ENCODE measurements at regions not wholly inside any gene's neighbourhood (a gene's known extent, or its start where the extent isn't known, plus 50 kb on each side); places are given as distances from the start of the nearest gene placed in this dataset.

DNA sequence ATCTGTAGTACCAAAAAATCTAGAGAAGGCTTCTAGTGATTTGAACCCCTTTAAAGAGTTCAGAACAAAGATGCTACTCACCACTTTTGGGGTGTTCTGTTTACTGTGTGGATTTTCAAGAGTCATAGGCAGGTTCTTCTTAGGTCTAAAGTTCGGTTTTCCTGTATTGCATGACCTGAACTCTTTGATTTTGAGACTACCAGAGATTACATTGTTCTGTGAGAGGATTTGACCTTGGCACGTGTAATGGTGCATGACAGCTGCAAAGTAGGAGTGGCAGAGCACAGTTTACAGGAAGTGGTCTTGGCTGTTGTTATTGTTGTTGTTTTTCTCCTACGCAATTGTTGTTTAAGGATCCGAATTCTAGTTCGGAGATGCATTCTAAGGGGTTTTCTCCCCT is 592.7 kb downstream of the EPHA7 start:
- H3K27me3 ChIP-seq (replicated peaks; ENCODE audit: insufficient read depth): no peaks in the 10 kb centered on the region
- ATAC-seq (ENCODE audit: insufficient number of reproducible peaks, low FRiP score, low read depth) (no peak), DNase-seq (ENCODE audit: low spot score) (no peak)
- H3K4me3 ChIP-seq: no peak overlapping the region
- H3K4me1 ChIP-seq (ENCODE audit: control insufficient read depth in 1 of 2, low read depth in 2 of 2): no peaks in the 10 kb centered on the region
- H3K9me3 ChIP-seq: no peaks in the 10 kb centered on the region
- H3K27ac ChIP-seq: no peak overlapping the region
- TF ChIP-seq, protein P1, sequence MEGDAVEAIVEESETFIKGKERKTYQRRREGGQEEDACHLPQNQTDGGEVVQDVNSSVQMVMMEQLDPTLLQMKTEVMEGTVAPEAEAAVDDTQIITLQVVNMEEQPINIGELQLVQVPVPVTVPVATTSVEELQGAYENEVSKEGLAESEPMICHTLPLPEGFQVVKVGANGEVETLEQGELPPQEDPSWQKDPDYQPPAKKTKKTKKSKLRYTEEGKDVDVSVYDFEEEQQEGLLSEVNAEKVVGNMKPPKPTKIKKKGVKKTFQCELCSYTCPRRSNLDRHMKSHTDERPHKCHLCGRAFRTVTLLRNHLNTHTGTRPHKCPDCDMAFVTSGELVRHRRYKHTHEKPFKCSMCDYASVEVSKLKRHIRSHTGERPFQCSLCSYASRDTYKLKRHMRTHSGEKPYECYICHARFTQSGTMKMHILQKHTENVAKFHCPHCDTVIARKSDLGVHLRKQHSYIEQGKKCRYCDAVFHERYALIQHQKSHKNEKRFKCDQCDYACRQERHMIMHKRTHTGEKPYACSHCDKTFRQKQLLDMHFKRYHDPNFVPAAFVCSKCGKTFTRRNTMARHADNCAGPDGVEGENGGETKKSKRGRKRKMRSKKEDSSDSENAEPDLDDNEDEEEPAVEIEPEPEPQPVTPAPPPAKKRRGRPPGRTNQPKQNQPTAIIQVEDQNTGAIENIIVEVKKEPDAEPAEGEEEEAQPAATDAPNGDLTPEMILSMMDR (IDR thresholded peaks at IDR 0.05): no peak
- H3K36me3 ChIP-seq: no peaks in the 10 kb centered on the region

DNA sequence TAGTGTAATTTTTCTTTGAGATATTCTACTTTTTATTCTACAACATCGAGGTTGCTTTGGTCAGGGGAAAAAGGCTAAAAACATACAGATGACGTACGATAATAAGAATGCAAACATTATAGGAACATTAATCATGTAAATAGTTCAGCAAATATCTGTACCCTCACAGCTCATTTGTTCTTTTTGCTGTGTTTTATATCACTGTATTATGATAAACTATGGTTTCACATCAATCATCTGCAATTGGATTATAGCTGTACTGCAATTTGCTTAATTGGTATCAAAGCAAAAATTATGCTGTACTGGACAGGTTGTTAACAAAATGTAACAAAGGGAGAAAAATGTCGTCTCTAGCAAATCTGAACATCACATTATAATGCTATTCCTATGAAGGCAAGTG is 597.1 kb downstream of the EPHA7 start:
- no peak for DNase-seq (ENCODE audit: low spot score)
- H3K27ac ChIP-seq: no peak overlapping the region
- no peaks in the 10 kb centered on the region for H3K36me3 ChIP-seq
- TF ChIP-seq, protein P1 (IDR thresholded peaks at IDR 0.05): no peak
- no peaks in the 10 kb centered on the region for H3K4me1 ChIP-seq (ENCODE audit: control insufficient read depth in 1 of 2, low read depth in 2 of 2)
- no peak overlapping the region for H3K4me3 ChIP-seq
- H3K9me3 ChIP-seq: no peaks in the 10 kb centered on the region
- ATAC-seq (ENCODE audit: insufficient number of reproducible peaks, low FRiP score, low read depth): no peak
- H3K27me3 ChIP-seq (replicated peaks; ENCODE audit: insufficient read depth): no peaks in the 10 kb centered on the region

DNA sequence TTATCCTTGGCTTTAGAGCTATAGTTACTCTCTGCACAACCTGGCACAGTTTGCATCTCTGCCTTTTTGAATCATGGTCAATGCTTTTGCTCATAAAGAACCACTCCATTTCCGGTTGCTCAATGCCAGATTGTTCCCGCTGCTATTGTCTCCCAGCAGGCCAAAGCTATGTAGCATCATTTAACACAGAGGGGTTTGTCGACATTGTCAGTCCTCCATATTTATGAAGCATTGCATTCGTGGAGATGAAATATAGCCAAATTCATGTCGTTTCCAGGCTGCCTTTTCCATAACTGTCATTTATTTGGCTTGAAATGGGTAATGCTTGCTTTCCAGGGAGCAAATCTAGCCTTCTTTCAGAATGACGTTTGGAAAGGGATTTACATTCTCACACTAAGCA is 598.8 kb downstream of the EPHA7 start:
- ATAC-seq (ENCODE audit: insufficient number of reproducible peaks, low FRiP score, low read depth) (no peak), DNase-seq (ENCODE audit: low spot score) (no peak)
- H3K4me1 ChIP-seq (ENCODE audit: control insufficient read depth in 1 of 2, low read depth in 2 of 2): no peaks in the 10 kb centered on the region
- TF ChIP-seq, protein P1 (IDR thresholded peaks at IDR 0.05): no peak
- no peak overlapping the region for H3K27ac ChIP-seq
- no peaks in the 10 kb centered on the region for H3K36me3 ChIP-seq
- H3K4me3 ChIP-seq: no peak overlapping the region
- no peaks in the 10 kb centered on the region for H3K9me3 ChIP-seq
- H3K27me3 ChIP-seq (replicated peaks; ENCODE audit: insufficient read depth): no peaks in the 10 kb centered on the region

DNA sequence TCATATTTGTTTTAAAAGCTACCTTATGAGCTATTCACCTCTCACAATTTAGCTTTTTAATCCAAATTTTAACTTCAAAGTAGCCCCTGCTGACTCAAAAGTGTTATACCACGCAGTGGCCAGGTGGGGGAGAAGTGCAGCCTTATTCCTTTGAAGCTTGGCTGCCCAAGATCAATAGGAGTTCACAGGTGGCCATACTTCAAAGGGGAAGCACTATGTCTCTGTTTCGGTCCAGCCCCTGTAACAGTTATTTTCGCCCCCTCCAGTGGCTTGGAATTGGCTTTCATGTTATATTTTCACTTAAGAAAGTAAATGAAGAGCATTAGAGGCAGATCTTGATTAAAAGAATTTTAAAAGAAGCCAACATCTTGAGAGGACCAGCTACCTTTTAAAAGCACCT is 608.4 kb downstream of the EPHA7 start:
- Histone ChIP-seq H3K9me3 (no peaks in the 10 kb centered on the region), H3K4me1 (ENCODE audit: control insufficient read depth in 1 of 2, low read depth in 2 of 2) (no peaks in the 10 kb centered on the region), H3K36me3 (no peaks in the 10 kb centered on the region), H3K4me3 (no peak overlapping the region), H3K27ac (no peak overlapping the region), H3K27me3 (replicated peaks; ENCODE audit: insufficient read depth) (no peaks in the 10 kb centered on the region)
- DNase-seq (ENCODE audit: low spot score) (no peak), ATAC-seq (ENCODE audit: insufficient number of reproducible peaks, low FRiP score, low read depth) (no peak)
- TF ChIP-seq, protein P1 (IDR thresholded peaks at IDR 0.05): no peak

DNA sequence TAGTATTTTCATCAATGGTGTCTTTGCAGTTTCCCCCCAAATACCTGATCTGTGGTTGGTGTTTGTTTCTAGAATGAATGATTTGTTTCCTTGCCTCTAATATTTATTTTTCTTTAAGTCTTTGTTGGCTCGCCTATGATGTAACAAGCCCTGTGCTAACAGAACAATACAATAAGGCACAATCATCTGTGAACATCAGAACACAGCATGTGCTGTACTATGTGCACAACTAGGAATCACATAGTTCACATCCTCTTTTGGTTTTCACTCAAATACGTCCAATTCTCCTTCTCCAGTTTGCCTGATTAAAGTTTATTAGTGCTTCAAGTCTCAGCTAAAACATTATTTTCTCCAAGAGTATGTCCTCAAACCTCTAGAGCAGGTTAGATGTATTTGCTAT is 613.1 kb downstream of the EPHA7 start:
- Histone ChIP-seq H3K36me3 (no peaks in the 10 kb centered on the region), H3K27me3 (replicated peaks; ENCODE audit: insufficient read depth) (no peaks in the 10 kb centered on the region), H3K4me1 (ENCODE audit: control insufficient read depth in 1 of 2, low read depth in 2 of 2) (no peaks in the 10 kb centered on the region), H3K4me3 (no peak overlapping the region), H3K9me3 (no peaks in the 10 kb centered on the region), H3K27ac (no peak overlapping the region)
- ATAC-seq (ENCODE audit: insufficient number of reproducible peaks, low FRiP score, low read depth) (no peak), DNase-seq (ENCODE audit: low spot score) (no peak)
- TF ChIP-seq, protein P1 (IDR thresholded peaks at IDR 0.05): no peak

Measured in thoracic aorta (tissue), 2 donors.